ENCODE measurements at regions not wholly inside any gene's neighbourhood (a gene's known extent, or its start where the extent isn't known, plus 50 kb on each side); places are given as distances from the start of the nearest gene placed in this dataset.

DNA sequence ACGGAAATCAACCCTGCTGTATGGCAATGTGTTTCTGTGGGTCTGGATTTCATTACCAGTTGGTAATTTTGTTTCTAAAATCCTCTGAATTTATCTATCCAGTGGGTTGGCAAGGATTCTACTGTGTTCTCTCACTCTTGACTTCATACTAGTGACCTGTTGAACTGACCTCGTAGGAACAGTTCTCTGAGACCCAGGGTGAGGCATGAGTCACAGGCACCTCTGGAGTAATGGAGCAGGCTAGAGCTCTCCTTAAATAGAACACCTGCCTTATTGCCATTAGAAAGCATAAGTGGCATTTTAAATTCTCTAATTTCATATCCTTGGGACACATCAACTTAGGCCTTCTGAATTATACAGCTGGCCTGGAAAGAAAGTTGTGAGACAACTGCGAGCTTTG, 258.3 kb upstream of the NAV3 start:
- DNase-seq (ENCODE audit: low read depth): no peak

DNA sequence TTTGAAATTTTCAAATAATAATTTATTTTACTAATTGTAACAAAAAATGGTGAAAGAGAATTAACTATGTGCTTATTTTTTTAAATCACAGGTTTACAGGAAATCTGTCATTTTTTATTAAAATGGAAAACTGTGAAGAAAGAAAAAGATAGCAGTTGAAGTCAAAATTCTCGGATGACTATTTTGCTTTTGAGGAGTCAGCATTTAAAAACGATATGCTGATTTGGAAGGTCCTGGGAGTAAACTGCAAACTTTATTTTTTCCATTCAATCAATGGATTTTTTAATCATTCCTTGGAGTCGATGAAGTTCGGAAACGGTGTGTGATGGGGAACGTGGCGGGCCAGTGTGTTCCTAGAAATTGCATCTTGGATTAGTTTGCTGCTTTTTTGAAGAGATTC, 258.9 kb upstream of the NAV3 start:
- DNase-seq (ENCODE audit: low read depth): no peak

DNA sequence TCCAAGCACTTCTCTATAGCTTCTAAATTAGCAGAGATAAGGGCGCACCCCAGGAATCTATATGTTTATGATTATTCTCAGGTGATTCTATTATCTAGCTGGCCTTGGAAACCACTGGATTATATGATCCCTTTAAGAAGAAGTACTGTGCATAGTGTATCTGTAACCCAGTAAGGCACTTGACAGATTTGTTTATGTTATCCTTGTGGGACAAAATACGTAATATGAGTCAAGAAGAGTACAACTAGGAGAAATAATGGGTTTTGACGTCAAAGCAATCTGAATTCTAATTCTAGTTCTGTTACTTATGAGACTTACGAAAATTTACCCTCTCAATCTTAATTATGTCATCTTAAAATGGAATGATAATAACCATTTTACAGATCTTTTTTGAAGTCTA, 259.6 kb upstream of the NAV3 start:
- DNase-seq (ENCODE audit: low read depth): no peak

DNA sequence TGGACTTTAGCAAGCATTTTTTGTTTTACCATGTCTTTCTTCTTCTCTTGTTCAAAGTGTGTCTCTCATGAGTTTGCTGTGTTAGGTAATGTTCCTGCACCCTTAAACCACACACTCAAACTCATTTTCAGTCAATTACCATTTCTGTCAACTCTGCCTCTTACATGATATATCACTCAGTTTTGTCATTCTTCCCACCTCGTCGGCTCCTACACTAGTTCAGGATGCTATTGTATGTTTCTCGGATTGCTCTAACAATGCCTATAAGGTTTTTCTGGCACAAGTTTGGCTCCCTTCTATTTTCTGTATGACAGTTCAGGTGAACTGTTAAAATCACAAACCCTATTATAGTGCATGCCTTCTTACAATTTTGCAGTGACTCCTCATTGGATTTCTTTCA, 260.8 kb upstream of the NAV3 start:
- no peak for DNase-seq (ENCODE audit: low read depth)

DNA sequence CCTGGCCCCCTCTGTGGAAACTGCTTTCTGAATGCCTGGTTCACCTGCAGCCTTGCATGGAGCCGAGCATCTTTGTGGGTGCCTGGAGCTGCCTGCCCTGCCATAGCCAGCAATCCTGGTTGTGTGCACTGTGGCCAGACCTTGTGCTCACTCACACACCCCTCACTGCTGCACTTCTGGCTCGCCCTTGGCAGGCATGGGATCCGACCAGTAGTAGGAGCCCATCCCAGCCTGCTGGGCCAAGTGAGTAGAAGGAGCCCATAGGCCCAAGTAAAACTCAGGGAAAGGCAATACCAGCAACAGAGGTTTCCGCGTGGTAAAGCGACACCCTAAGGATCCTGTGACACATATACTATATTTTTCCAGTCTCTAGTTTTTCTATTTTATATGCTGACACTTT, 270.0 kb upstream of the NAV3 start:
- no peak for DNase-seq (ENCODE audit: low read depth)

DNA sequence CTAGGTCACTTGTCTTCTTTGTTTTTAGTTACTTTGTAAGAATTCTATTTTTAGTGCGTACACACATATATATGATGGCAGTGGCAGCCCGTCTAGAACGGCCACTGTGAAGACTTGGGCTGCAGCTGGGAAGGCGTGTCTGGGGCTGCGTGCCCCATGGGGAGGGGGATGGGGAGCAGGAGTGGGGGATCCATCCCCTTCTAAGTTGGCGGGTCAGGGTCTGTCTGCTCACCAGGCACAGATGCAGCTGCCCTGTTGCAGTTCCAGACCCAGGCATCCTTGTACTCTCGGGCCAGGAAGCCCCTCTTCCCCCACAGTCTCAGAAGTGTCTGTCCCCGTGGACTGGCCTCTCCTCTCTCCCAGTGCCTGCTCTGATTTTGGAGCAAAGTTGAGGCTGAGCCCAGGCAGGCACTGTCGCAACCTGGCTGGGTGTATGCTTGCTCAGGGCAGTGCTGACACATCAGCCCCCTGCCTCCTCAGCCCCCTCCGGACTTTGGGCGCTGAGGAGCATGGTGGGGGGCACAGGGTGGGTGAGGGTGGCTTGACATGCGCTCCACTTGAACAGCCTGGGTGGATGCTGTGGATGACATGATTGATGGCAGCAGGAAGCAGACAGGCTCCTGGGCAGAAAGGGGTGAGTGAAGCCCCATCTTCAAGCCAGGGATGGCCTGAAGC, 271.2 kb upstream of the NAV3 start:
- DNase-seq (ENCODE audit: low read depth): no peak

DNA sequence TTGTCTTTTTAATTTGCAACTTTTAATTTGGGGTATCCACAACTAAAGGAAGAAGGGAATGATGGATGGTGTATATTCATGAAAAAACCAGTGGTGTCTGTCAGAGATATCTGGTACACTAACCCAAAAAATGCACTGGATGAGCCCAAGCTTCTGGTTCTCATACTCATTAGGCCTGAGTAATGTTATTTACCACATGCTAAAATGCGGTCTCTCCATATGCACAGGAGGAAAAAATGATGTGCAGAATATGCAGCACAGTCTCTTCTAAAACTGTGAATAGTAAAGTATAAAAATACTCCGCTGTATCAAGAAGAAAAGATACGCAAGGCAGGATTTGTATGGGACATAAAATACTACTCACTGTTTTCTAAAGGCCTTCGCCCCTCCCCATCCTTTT, 275.6 kb upstream of the NAV3 start:
- DNase-seq (ENCODE audit: low read depth): no peak

DNA sequence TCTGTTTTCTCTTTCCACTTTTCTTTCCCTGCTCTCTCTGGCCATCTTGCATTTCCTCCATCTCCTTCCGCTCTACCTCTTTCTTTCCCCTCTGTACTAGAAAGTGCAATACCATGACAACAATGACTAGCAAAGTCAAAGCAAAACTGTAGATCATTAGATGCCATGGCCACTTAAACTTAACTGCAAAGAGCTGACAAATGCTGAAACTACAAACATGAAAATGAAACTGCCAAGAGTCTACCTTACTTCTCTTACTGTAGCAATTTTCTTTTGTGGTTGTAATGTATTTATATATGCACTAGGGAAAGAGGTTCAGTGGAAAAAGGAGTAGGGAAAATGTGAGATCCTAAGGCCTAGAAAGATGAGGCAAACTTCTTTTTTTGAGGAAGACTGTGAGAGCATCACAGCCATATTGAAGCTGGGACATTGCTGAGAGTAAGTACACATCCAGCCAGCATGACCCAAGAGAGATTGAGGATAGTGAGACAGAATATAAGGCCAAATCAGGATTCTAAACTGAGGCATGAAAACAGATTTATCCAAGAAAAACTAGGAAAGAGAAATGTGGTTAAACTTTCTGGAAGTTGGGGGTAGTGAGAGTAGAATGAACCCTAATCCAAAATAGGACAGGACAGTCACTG, 276.6 kb upstream of the NAV3 start:
- DNase-seq (ENCODE audit: low read depth): no peak

DNA sequence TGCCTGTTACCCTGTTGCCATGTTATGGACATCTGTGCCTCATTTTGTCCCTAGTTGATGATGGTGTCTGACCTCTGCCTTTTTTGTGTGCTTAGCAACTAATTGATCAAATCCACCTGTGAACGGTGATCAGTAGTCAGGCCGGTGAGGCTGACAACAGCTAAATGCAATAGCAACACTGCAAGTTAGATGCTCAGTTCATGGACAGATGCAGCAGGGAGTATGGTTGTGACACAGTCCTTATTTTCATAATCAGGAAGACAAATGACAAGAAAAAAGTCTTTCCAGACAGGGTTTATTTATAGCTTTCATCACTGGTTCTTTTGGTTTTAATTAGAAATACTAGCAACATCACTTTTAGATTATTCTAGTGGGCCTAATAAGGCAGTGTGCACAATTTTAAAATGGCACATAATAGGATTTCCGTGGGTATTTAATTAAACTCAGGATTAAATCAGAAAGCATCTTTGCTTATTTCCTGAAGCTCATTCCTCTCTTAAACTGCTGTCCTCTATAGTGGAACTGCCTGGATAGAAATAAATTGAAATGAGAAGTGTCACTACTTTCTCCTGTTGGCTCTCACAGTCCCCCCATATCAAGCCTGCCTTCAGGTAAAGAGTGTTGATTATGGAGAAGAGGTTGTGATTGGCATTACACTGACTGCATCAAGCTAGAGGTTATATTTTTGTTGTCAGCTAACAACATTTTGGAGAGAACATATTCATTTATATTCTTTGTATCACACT, 281.1 kb upstream of the NAV3 start:
- no peak for DNase-seq (ENCODE audit: low read depth)

DNA sequence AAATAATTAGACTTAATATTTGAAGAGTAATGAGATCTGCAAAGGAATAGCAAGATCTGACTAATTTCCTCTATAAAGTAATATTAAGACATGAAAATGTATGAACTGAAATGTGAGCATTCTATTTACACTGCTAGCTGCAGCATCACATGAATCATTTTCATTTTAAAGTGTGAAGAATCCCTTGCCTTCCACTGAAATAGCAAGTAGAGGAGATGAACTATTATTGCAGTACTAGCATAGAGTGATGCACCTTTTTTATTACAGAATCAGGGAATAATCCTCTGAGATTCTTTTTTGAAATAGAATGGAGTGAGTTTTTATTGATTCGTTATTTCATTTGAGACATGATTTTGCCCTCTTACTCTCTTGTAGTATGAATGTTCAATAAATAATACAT, 281.9 kb upstream of the NAV3 start:
- DNase-seq (ENCODE audit: low read depth): no peak

DNA sequence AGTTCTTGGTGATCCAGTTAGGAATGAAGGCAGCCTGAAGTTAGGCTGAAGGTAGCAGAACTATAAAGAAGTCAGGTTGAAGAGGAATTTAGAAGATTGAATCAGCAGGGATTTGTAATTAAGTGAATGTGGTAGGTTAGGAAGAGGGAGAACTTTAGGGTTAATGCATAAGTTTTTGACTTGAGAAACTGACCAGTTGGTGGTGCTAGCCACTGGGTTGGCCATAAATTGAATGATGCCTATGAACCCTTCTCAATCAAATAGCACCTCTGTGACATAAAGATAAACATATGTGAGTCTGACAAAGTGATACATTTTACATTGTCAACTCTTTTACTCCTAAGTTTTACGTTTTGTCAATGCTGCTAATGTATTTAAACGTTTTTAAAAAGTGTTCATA, 290.6 kb upstream of the NAV3 start:
- DNase-seq (ENCODE audit: low read depth): no peak

DNA sequence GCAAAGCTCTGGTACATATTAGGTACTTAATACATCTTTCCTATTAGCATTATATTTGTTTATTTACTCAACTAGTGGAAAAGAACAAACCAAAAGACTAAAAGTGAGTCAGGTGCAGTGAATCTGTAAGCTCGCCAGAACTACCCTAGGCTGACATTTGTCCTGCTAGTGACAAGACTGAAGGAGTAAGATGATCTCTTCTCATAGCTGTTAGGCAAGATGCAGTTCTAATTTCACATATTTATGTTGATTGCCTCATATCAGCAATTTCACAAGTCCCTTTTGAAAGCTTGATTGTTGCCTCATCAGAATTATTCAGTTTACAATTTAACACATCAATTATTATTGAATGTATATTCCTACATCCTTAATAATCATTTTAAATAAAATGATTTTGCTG, 293.0 kb upstream of the NAV3 start:
- no peak for DNase-seq (ENCODE audit: low read depth)

DNA sequence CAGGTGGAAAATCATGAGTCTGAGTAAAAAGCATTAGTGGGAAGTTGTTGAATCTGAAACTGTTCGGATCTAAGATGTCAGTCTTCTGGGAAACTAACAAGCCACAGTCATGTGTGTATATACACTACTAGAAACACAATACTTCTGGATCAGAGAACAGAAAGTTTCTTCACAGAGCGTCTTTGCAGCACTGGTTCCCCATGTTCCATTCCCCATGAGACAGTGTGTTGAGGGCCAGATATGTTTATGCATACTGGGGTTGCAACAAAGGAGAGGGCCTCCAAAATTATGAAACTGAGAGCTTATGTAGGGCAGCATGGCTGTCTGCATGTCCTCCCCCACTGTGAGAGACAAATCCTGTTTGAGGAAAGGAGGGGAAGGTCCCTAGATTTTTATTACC, 295.0 kb upstream of the NAV3 start:
- no peak for DNase-seq (ENCODE audit: low read depth)

DNA sequence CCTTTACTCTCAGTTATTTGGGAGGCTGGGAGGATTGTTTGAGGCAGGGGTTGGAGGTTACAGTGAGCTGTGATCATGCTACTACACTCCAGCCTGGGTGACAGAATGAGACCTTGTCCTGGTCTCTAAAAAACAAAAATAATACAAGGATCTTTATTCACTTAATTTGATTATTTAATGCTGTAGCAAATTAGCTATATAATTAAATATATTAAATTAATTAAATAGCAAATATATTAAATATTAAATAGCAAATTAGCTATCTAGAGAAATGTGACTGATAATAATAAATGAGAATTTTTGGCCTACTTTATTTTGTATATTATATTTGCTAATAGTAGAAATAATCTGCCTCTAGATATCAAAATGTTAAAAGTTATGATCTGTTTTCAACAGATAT, 298.8 kb upstream of the NAV3 start:
- DNase-seq (ENCODE audit: low read depth): no peak

DNA sequence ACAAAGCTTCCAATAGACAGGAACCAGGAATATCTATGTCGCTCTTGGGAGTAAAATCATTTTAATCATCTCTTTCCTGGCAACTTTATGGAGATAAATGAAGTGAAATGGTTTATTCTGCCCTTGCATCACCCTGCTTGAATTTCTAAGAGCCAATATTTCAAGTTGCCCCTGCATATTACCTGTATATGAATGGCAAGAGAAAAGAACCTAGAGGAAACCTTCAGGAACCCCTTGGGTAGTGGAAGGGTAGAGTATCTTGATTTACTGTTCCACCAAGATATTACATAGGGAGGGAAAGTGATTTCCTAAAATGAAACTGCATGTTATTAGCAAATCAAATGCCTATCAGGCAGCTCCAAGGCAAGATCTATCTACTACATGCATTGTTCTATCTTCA, 308.4 kb upstream of the NAV3 start:
- no peak for DNase-seq (ENCODE audit: low read depth)

DNA sequence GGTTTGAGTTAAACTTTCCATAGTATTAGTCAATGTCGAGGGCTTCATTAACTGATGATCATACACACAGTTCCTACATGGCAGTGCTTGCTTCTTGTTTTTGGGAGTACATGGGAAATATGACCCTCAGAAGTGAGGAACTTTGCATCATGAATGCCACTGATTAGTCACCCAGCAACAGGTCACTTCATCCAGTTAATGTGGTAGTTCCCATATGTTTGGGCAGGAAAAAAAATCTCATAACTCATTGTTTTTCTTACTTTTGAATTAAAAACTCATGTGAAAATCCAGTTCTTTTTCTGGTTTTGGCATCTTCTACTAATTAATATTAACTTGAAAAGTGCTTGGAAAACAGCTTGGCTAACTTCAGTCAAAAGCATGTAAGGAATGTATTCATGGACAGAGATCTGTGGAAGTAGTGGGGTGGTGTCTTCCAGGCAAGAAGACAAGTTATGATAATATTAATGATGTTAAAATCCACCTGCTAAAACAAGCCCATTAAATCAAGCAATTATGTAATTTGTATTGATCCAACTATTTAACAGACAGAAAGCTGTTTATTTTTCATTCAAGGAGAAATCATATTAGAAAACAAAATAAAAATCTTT, 309.1 kb upstream of the NAV3 start:
- no peak for DNase-seq (ENCODE audit: low read depth)

DNA sequence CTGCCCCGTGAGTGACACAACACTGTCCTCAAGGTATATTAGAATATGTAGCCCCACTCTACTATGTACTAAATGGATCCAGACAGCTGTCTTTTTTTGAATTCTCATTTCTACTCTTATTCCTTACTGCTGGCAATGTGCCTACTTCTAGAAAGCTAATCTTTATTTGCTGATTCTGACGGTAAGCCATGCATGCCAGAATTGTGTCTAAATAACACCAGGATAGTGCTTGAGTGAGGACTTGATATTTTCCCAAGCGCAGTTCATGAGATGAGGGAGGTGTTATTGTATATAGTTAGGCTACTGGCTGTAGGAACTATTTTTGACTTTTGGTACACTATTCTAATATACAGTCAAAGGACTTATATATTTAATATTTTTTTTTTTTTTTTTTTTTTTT, 316.2 kb upstream of the NAV3 start:
- no peak for DNase-seq (ENCODE audit: low read depth)

DNA sequence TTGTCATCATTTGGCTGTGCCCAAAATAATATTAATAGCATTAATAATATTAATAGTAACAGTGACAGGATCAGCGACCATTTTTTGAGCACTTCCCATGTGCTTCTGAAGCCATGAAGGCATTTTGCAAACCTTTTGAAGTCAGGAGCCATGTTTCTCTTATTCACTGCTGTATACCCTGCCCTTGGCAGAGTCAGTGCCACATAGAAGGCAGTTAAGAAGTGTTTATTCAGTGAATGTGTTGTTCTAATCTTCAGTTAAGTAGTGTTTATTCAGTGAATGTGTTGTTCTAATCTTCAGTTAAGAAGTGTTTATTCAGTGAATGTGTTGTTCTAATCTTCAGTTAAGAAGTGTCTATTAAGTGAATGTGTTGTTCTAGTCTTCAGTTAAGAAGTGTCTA, 319.7 kb upstream of the NAV3 start:
- DNase-seq (ENCODE audit: low read depth): no peak

DNA sequence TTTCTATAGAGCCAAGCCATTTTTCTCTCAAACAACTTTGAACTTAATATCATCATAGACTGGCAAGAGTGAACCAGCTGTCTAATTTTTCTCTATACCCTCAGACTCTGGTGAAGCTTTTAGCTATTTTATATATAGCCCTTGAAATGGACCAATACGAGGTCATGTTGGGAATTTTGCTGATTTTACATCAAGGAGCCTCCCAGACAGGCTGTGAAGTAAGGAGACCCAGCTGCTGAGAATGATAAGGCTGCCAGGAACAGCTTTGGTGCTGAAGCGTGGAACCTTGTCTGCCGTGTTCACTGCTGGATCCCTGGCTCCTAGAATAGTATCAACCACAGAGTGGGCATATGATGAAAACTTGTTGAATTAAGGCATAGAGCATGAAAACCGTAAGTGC, 326.2 kb upstream of the NAV3 start:
- DNase-seq (ENCODE audit: low read depth): no peak

DNA sequence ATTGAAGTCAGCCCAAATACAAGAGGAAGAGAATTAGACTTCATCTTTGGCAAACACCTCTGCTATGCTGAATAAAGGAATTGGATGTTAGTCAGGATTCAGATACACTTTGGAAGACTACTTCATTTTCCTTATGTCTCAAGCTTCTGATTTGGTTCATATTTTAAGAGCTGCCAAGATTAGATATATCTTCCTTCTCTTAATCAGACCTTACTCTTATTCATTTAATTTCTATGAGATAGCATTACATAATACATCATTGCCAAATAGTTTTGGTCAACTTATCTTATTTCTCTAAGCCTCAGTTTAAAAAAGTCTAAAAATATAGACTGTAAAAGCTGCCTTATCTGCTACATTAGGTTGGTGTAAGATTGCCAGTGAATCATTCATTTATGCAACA, 330.6 kb upstream of the NAV3 start:
- DNase-seq (ENCODE audit: low read depth): no peak

DNA sequence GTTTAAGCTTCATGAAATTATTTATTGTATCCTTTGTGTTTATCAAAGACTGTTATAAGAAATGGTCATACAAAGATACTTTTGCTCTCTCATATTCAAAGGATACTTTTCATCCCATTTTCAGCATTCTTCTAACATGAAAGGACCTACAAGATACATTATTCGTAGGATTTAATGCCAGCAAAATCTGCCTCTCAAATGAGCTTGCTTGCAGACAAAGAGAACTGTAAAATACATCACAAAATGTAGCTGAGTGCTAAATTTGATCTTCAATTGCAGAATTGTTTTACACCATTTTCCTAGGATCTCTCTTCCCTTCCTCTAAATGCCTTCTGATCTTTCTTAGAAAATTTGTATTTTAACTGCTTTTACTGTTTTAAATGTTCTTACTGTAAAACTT, 333.0 kb upstream of the NAV3 start:
- no peak for DNase-seq (ENCODE audit: low read depth)

DNA sequence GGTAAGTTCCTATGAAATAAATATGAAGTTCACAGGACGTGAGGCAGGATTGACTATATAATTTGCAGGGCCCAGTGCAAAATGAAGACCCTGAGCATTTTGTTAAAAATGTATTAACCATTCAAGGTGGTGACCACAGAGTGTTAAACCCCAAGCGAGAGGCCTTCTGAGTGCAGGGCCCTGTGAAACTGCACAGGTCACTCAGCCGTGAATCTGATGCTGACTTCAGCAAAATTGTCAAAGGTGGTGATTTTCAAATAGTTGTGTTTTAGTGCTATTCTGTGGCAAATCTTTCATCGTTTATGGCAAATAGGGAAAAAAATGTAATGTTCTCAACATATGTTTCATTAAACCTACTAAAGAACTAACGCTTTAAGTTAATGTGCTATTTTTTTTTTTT, 334.0 kb upstream of the NAV3 start:
- DNase-seq (ENCODE audit: low read depth): no peak

DNA sequence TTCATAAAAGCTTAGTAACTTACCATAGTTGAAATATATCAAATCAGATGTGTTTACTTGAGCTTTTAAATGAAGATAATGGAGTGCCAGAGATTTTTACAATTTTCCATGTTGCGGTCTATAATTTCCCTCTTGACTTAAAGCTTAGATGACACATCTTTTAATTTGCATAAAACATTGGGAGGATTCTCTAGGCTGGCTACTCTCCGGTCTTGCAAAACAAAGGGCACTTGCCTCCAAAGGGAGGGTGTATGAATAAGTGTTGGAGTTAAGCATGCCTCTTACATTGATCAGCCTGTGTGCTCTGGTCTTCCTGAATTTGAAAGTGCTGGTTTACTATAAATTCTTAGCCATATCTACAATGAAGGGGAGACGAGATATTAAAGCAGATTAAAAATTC, 336.4 kb upstream of the NAV3 start:
- DNase-seq (ENCODE audit: low read depth): no peak
